K562 (cell line): ENCODE measurements at regions not wholly inside any gene's neighbourhood (a gene's known extent, or its start where the extent isn't known, plus 50 kb on each side); places are given as distances from the start of the nearest gene placed in this dataset.

Experiments used
- ATAC-seq: fragments of 200-7000 bp; cut with Tn5 transposase; 3 replicates; pipeline ENCODE4 v1.9.1; 2020; ENCODE audit warnings: moderate library complexity
- BruUV-seq: library from RNA; stranded (reverse); fragments of 400-500 nt; replicated peaks from 2 replicates; lab custom pipeline; 2021; lab: Mats Ljungman, UMichigan
- CTCF ChIA-PET: fragments of 300-600 bp; formaldehyde crosslinking; extraction: SDS; loops from one replicate; lab custom pipeline; 2021; ENCODE audit warnings: low intra/inter-chr PET ratio; lab: Yijun Ruan, JAX
- POLR2A ChIA-PET: fragments of 300-600, 350-650 bp; sonication (Branson Sonifier 250); formaldehyde crosslinking; extraction: SDS; loops from one replicate; lab custom pipeline; 2021; ENCODE audit warnings: antibody characterized with exemption, inconsistent platforms; lab: Yijun Ruan, JAX
- DNase-seq, 4 experiments: peaks; one replicate each; pipeline versions ENCODE4 v3.0.0 to v3.0.0-alpha.2; 2011 to 2018; ENCODE audit warnings: low spot score in 3 of 4, mixed read lengths in 3 of 4; ENCODE audit errors: extremely low read depth in 1 of 4
- FAIRE-seq: peaks from 2 replicates; lab custom pipeline; 2011; peaks lifted over from hg19 to GRCh38; lab: Jason Lieb, UNC
- H2AFZ ChIP-seq: 2 replicates; pipeline ENCODE4 v1.6.0; 2011; ENCODE audit warnings: low read depth, low read length, control low read depth, inconsistent platforms
- H3K27ac ChIP-seq: fragments of 200-600 bp; 3 replicates; pipeline ENCODE4 v1.8.0; 2011; ENCODE audit warnings: low read depth, mild to moderate bottlenecking, control low read depth, inconsistent platforms, low read length, moderate library complexity, mixed read lengths; ENCODE audit errors: extremely low read depth
- H3K27me3 ChIP-seq, 2 experiments: fragments of 300-600 bp in 1 of 2; 2 replicates in 1 of 2; 3 replicates in 1 of 2; pipeline versions ENCODE4 v1.6.0 to v1.8.0; 2011; ENCODE audit warnings: inconsistent platforms in 2 of 2, low read length in 2 of 2, mild to moderate bottlenecking in 1 of 2, mixed read lengths in 1 of 2, moderate library complexity in 1 of 2; ENCODE audit not compliant: control insufficient read depth in 2 of 2, insufficient read depth in 2 of 2
- H3K36me3 ChIP-seq: fragments of 300-600 bp; 3 replicates; pipeline ENCODE4 v1.8.0; 2011; ENCODE audit warnings: mild to moderate bottlenecking, low read length, inconsistent platforms; ENCODE audit not compliant: control insufficient read depth, insufficient read depth
- H3K4me1 ChIP-seq, 2 experiments: fragments of 200-600 bp in 1 of 2; replicated peaks in 1 of 2; 2 replicates in 1 of 2; 3 replicates in 1 of 2; pipeline versions ENCODE4 v1.5.1 to v1.8.0; 2011; ENCODE audit warnings: inconsistent platforms in 2 of 2, low read length in 2 of 2, mild to moderate bottlenecking in 1 of 2, mixed read lengths in 1 of 2, moderate library complexity in 1 of 2; ENCODE audit not compliant: control insufficient read depth in 2 of 2, insufficient read depth in 2 of 2
- H3K4me2 ChIP-seq: 2 replicates; pipeline ENCODE4 v1.6.1; 2011; ENCODE audit warnings: low read length, control low read depth, inconsistent platforms, mixed read lengths; ENCODE audit not compliant: insufficient read depth
- H3K4me3 ChIP-seq: fragments of 200-600 bp; sonication (generic), shearing (Covaris generic); 2 replicates; pipeline ENCODE4 v1.5.1; 2016; ENCODE audit warnings: control low read depth, inconsistent platforms
- H3K79me2 ChIP-seq: fragments of 200-600 bp; 3 replicates; pipeline ENCODE4 v1.8.0; 2011; ENCODE audit warnings: low read length, inconsistent platforms; ENCODE audit not compliant: control insufficient read depth, insufficient read depth
- H3K9ac ChIP-seq, 2 experiments: 2 replicates each; pipeline versions ENCODE4 v1.6.0 to v1.6.1; 2011; ENCODE audit warnings: low read depth in 2 of 2, low read length in 2 of 2, control low read depth in 1 of 2, inconsistent platforms in 1 of 2, mild to moderate bottlenecking in 1 of 2, mixed read lengths in 1 of 2; ENCODE audit not compliant: insufficient read depth in 1 of 2
- H3K9me1 ChIP-seq: one replicate; pipeline ENCODE4 v1.6.0; 2011; ENCODE audit warnings: inconsistent platforms, mild to moderate bottlenecking, low read length, moderate library complexity; ENCODE audit not compliant: control insufficient read depth, insufficient read depth
- H3K9me3 ChIP-seq: replicated peaks from 2 replicates; pipeline ENCODE4 v1.5.1; 2011; ENCODE audit warnings: low read depth, low read length, inconsistent platforms; ENCODE audit not compliant: control insufficient read depth, insufficient read depth
- H4K20me1 ChIP-seq: replicated peaks from 2 replicates; pipeline ENCODE4 v1.6.1; 2011; ENCODE audit warnings: low read length, inconsistent platforms, mixed read lengths; ENCODE audit not compliant: control insufficient read depth, insufficient read depth
- ASH1L ChIP-seq: fragments of 450-650 bp; IDR thresholded peaks from 2 replicates; pipeline ENCODE4 v1.6.1; 2018; ENCODE audit warnings: borderline replicate concordance, mild to moderate bottlenecking, low read depth; ENCODE audit not compliant: partially characterized antibody
- FOXJ3 ChIP-seq: sonication (generic); formaldehyde crosslinking; IDR thresholded peaks from 2 replicates; pipeline ENCODE4 v1.4.0; 2020; ENCODE audit warnings: mild to moderate bottlenecking, missing genetic modification reagents
- GATAD2B ChIP-seq: fragments of 450-650 bp; IDR thresholded peaks from 2 replicates; pipeline ENCODE4 v1.6.1; 2017; ENCODE audit warnings: mild to moderate bottlenecking, borderline replicate concordance
- NEUROD1 ChIP-seq: fragments of 150-350 bp; IDR thresholded peaks from 2 replicates; pipeline ENCODE4 v1.6.1; 2014; ENCODE audit warnings: borderline replicate concordance, low read length, low read depth; ENCODE audit not compliant: partially characterized antibody
- PHF8 ChIP-seq: fragments of 200-600 bp; sonication (generic); IDR thresholded peaks from 2 replicates; pipeline ENCODE4 v1.6.1; 2012; ENCODE audit warnings: mixed run types, mild to moderate bottlenecking, inconsistent platforms, low read length, moderate library complexity, borderline replicate concordance
- RBFOX2 ChIP-seq: fragments of 200-400 bp; formaldehyde crosslinking; IDR thresholded peaks from 2 replicates; pipeline ENCODE4 v1.6.1; 2017; ENCODE audit warnings: low read depth, mild to moderate bottlenecking, low read length, moderate library complexity
- WGBS: fragments of 100-300 bp; shearing (Covaris generic); methylation state at CpG from one replicate; pipeline ENCODE4 v1.1.6; 2016; ENCODE audit warnings: low coverage, mixed read lengths; ENCODE audit not compliant: insufficient coverage; ENCODE audit errors: missing lambda C conversion rate; 5-methylcytosine and 5-hydroxymethylcytosine counted together
- in situ Hi-C: fragments of 300-500 bp; cut with MboI; formaldehyde crosslinking; loops from 4 replicates; pipeline ENCODE4 v1.15.0; 2018; ENCODE audit warnings: inconsistent platforms, mixed read lengths
- intact Hi-C: fragments of 100-400 bp; cut with micrococcal nuclease; formaldehyde crosslinking; loops from 2 replicates; pipeline ENCODE4 v1.14.2; 2022

- no peaks in the 10 kb centered on the region for H3K4me1 ChIP-seq
- H3K9me3 ChIP-seq = no peaks in the 10 kb centered on the region
- no peaks in the 10 kb centered on the region for H4K20me1 ChIP-seq
- no peaks in the 10 kb centered on the region for H3K9me1 ChIP-seq
- no peak for TF ChIP-seq GATAD2B
- no peak for TF ChIP-seq RBFOX2
- no peak for TF ChIP-seq PHF8
- TF ChIP-seq NEUROD1 = no peak
- no peak for TF ChIP-seq FOXJ3 (CRISPR knock-in tag)
- H3K4me3 ChIP-seq = no peak overlapping the region
- POLR2A ChIA-PET = no interaction called here
- ATAC-seq (no peak), FAIRE-seq (no peak), DNase-seq (no peak)
- H3K27me3 ChIP-seq = no peaks in the 10 kb centered on the region
- H3K9ac ChIP-seq = no peak overlapping the region
- no peaks in the 10 kb centered on the region for H3K79me2 ChIP-seq
- in situ Hi-C loops = no loop called here
- intact Hi-C loops = no loop called here
- H3K27ac ChIP-seq = no peak overlapping the region
- H3K36me3 ChIP-seq = no peaks in the 10 kb centered on the region
- no peak overlapping the region for H3K4me2 ChIP-seq
- no peak overlapping the region for H2AFZ ChIP-seq
- CTCF ChIA-PET = no interaction called here
- WGBS = 0% methylated on average over 5 of the region's 5 CpGs
- BruUV-seq = no TSS peak
Measured at GRCh38 chr10:55283031-55283430, 482.0 kb upstream of the PCDH15 start.

- DNase-seq (no peak), ATAC-seq (no peak), FAIRE-seq (no peak)
- Histone ChIP-seq H3K4me3 (no peak overlapping the region), H3K9ac (no peak overlapping the region), H3K79me2 (no peaks in the 10 kb centered on the region), H3K4me1 (no peaks in the 10 kb centered on the region), H3K27me3 (no peaks in the 10 kb centered on the region), H3K36me3 (no peaks in the 10 kb centered on the region), H2AFZ (no peak overlapping the region), H3K27ac (no peak overlapping the region), H3K9me3 (no peaks in the 10 kb centered on the region), H3K9me1 (no peaks in the 10 kb centered on the region), H4K20me1 (no peaks in the 10 kb centered on the region), H3K4me2 (no peak overlapping the region)
- ChIA-PET POLR2A (no interaction called here), CTCF (no interaction called here)
- BruUV-seq = no TSS peak
- TF ChIP-seq ASH1L = no peak
- WGBS = 6% methylated on average over 1 of the region's 1 CpG
- intact Hi-C loops = no loop called here
- in situ Hi-C loops = no loop called here
Measured at GRCh38 chr10:55280696-55281095, 479.7 kb upstream of the PCDH15 start.
